ENCODE measurements at regions not wholly inside any gene's neighbourhood (a gene's known extent, or its start where the extent isn't known, plus 50 kb on each side); places are given as distances from the start of the nearest gene placed in this dataset.

- no peak for DNase-seq (ENCODE audit: low read depth, low spot score)
- ChIA-PET POLR2A (no interaction called here), CTCF (no interaction called here)
- Histone ChIP-seq H3K27ac (ENCODE audit: low read depth, low read length) (no peak overlapping the region), H3K9me3 (ENCODE audit: control insufficient read depth, insufficient read depth, low read length) (no peaks in the 10 kb centered on the region), H3K27me3 (ENCODE audit: control insufficient read depth, insufficient read depth, low read length) (peaks cover 4% of the 10 kb centered on the region), H3K4me3 (ENCODE audit: low read depth, low read length) (no peak overlapping the region)
- TF ChIP-seq CTCF (IDR thresholded peaks at IDR 0.05; ENCODE audit: low read depth, low read length): no peak
These were observed 81.1 kb upstream of the GPR6 start for GRCh38 chr6:109897025-109897424.

GRCh38 chr6:109897561-109898080 lies 80.5 kb upstream of the GPR6 start:
- ChIA-PET CTCF (no interaction called here), POLR2A (no interaction called here)
- Histone ChIP-seq H3K27ac (ENCODE audit: low read depth, low read length) (no peak overlapping the region), H3K27me3 (ENCODE audit: control insufficient read depth, insufficient read depth, low read length) (peaks cover 3% of the 10 kb centered on the region), H3K9me3 (ENCODE audit: control insufficient read depth, insufficient read depth, low read length) (no peaks in the 10 kb centered on the region), H3K4me3 (ENCODE audit: low read depth, low read length) (no peak overlapping the region)
- TF ChIP-seq CTCF (IDR thresholded peaks at IDR 0.05; ENCODE audit: low read depth, low read length): no peak
- no peak for DNase-seq (ENCODE audit: low read depth, low spot score)

- DNase-seq (ENCODE audit: low read depth, low spot score): no peak
- Histone ChIP-seq H3K9me3 (ENCODE audit: control insufficient read depth, insufficient read depth, low read length) (no peaks in the 10 kb centered on the region), H3K27me3 (ENCODE audit: control insufficient read depth, insufficient read depth, low read length) (peaks cover 5% of the 10 kb centered on the region), H3K4me3 (ENCODE audit: low read depth, low read length) (no peak overlapping the region), H3K27ac (ENCODE audit: low read depth, low read length) (no peak overlapping the region)
- CTCF ChIA-PET: no interaction called here
- no peak for TF ChIP-seq CTCF (IDR thresholded peaks at IDR 0.05; ENCODE audit: low read depth, low read length)
- POLR2A ChIA-PET: no interaction called here
These were observed 76.1 kb upstream of the GPR6 start for GRCh38 chr6:109901976-109902375.

GRCh38 chr6:109902870-109903269 lies 75.2 kb upstream of the GPR6 start:
- TF ChIP-seq CTCF (IDR thresholded peaks at IDR 0.05; ENCODE audit: low read depth, low read length): no peak
- peaks cover 5% of the 10 kb centered on the region for H3K27me3 ChIP-seq (ENCODE audit: control insufficient read depth, insufficient read depth, low read length)
- no peak overlapping the region for H3K4me3 ChIP-seq (ENCODE audit: low read depth, low read length)
- no peaks in the 10 kb centered on the region for H3K9me3 ChIP-seq (ENCODE audit: control insufficient read depth, insufficient read depth, low read length)
- POLR2A ChIA-PET: no interaction called here
- CTCF ChIA-PET: no interaction called here
- H3K27ac ChIP-seq (ENCODE audit: low read depth, low read length): no peak overlapping the region
- DNase-seq (ENCODE audit: low read depth, low spot score): no peak

- TF ChIP-seq CTCF (IDR thresholded peaks at IDR 0.05; ENCODE audit: low read depth, low read length): no peak
- H3K27me3 ChIP-seq (ENCODE audit: control insufficient read depth, insufficient read depth, low read length): no peaks in the 10 kb centered on the region
- H3K4me3 ChIP-seq (ENCODE audit: low read depth, low read length): no peak overlapping the region
- ChIA-PET CTCF (no interaction called here), POLR2A (no interaction called here)
- no peaks in the 10 kb centered on the region for H3K9me3 ChIP-seq (ENCODE audit: control insufficient read depth, insufficient read depth, low read length)
- DNase-seq (ENCODE audit: low read depth, low spot score): no peak
- H3K27ac ChIP-seq (ENCODE audit: low read depth, low read length): no peak overlapping the region
These were observed 67.5 kb upstream of the GPR6 start for GRCh38 chr6:109910571-109910970.

All from AG04450 (cell line).